Activated naive CD4-positive, alpha-beta T cell treated with anti-CD3 and anti-CD28 coated beads, Interleukin-2, amount 50 U/mL, for 72 hours (primary cell): ENCODE measurements at regions not wholly inside any gene's neighbourhood (a gene's known extent, or its start where the extent isn't known, plus 50 kb on each side); places are given as distances from the start of the nearest gene placed in this dataset.
"Not testable (repeated sequence)": the region's sequence is repeated elsewhere in the genome, so short reads cannot be mapped to it uniquely, and the experiment has no call there.

Experiments used
- ATAC-seq, 2 donors: fragments of 150-1000 bp; cut with Tn5 transposase; 2 replicates each; pipeline ENCODE4 v1.10.0; 2021; ENCODE audit warnings: mild to moderate bottlenecking in 2 of 2, moderate library complexity in 2 of 2
- DNase-seq, 2 donors: peaks; one replicate each; pipeline ENCODE4 v3.0.0; 2021 to 2022; ENCODE audit warnings: low spot score in 2 of 2
- H3K27ac Mint-ChIP-seq, 2 donors: one replicate each; pipeline ENCODE4 v1.8.0; 2022; ENCODE audit warnings: mild to moderate bottlenecking in 2 of 2, mixed read lengths in 2 of 2
- H3K36me3 Mint-ChIP-seq, 2 donors: one replicate each; pipeline ENCODE4 v1.8.0; 2022; ENCODE audit warnings: mixed read lengths in 2 of 2
- H3K9me3 Mint-ChIP-seq, 2 donors: one replicate each; pipeline ENCODE4 v1.8.0; 2022; ENCODE audit warnings: mixed read lengths in 2 of 2

GRCh38 chr5:121462441-121462840 lies 389.2 kb upstream of the FTMT start:
- H3K27ac Mint-ChIP-seq, result no peak overlapping the region
- no peak for ATAC-seq
- H3K9me3 Mint-ChIP-seq, result peaks cover 4 to 7% of the 10 kb centered on the region in 2 donors
- DNase-seq, result no peak
- no peaks in the 10 kb centered on the region for H3K36me3 Mint-ChIP-seq

DNA sequence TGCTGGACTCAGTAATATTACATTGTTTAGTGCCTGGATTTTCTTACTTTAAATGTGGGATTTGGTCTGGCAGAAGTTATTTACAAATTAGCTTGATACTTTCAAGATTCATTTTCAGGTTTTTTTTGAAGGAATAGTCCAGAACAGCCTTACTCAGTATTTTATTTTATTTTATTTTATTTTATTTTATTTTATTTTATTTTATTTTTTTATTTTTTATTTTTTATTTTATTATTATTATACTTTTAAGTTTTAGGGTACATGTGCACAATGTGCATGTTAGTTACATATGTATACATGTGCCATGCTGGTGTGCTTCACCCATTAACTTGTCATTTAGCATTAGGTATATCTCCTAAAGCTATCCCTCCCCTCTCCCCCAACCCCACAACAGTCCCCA lies 380.5 kb upstream of the FTMT start:
- H3K27ac Mint-ChIP-seq, ATAC-seq, H3K9me3 Mint-ChIP-seq, DNase-seq, H3K36me3 Mint-ChIP-seq: not testable (repeated sequence)

DNA sequence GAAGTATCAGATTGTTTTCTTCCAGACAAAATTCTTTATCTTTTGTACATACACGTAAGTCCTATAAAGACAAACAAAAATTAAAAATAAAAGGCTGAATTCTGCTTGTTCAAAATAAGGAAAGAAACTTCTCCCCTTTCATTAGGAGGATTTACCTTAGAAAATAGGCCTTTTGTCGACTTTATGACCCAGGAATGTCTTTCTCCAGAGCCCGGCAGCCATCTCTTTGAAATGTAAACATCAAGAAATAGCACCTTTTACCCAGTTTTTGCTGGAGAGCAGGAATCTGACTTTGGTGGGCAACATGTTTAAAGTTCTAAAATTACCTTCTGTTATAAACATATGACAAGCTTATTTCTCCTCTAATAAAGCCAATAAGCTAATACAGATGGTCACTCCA lies 373.0 kb upstream of the FTMT start:
- Mint-ChIP-seq H3K9me3 (peaks cover 0 to 4% of the 10 kb centered on the region in 2 donors), H3K27ac (no peak overlapping the region), H3K36me3 (no peaks in the 10 kb centered on the region)
- DNase-seq (no peak), ATAC-seq (no peak)

DNA sequence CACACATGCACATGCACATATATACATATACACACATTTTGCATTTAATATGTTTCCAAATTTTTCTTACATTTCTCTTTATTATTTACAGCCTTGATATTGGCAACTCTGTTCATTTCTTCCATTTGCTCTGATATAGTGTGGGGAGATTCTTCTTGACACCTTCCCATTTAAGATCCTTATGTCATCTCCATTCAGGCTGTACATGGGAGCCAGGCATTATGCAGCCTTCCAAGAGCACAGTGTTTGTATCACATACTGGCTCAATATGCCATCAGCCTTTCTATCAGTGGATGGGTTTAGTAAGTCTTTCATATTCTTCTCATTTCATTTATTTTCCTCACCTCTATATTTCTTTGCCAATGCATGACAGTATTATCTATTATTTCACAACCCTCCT lies 372.3 kb upstream of the FTMT start:
- DNase-seq, result no peak
- Mint-ChIP-seq H3K36me3 (no peaks in the 10 kb centered on the region), H3K27ac (no peak overlapping the region), H3K9me3 (peaks cover 0 to 4% of the 10 kb centered on the region in 2 donors)
- ATAC-seq, result no peak

DNA sequence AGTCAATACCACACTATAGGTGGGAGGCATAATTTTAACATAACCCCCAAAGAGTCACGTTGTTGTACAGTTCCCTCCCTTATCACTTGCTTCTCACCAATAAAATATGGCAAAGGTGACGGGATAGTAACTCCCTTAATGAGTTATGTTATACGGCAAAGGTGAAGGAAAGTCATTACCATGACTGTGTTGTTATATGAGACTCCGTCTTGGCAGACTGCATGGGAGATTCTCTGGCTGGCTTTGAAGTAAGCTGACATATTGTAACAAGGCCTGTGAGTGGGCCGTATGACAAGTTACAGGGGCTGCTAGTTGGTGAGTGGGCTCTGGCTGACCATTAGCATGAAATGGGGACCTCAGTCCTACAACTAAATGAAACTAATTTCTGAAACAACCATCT lies 366.4 kb upstream of the FTMT start:
- no peaks in the 10 kb centered on the region for H3K36me3 Mint-ChIP-seq

DNA sequence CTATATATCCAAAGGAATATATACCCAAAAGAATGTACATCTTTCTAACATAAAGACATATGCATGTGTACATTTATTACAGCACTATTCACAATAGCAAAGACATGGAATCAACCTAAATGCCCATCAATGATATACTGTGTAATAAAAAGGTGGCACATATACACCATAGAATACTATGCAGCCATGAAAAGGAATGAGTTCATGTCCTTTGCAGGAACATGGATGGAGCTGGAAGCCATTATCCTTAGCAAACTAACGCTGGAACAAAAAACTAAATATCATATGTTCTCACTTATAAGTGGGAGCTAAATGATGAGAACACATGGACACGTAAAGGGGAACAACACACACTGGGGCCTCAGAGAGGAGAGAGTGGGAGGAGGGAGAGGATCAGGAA lies 365.7 kb upstream of the FTMT start:
- H3K27ac Mint-ChIP-seq, DNase-seq, H3K9me3 Mint-ChIP-seq, H3K36me3 Mint-ChIP-seq, ATAC-seq: not testable (repeated sequence)

More for the DNA sequence above, 366.4 kb upstream of the FTMT start:
- DNase-seq (no peak), ATAC-seq (no peak)
- Mint-ChIP-seq H3K27ac (no peak overlapping the region), H3K9me3 (no peaks in the 10 kb centered on the region)

DNA sequence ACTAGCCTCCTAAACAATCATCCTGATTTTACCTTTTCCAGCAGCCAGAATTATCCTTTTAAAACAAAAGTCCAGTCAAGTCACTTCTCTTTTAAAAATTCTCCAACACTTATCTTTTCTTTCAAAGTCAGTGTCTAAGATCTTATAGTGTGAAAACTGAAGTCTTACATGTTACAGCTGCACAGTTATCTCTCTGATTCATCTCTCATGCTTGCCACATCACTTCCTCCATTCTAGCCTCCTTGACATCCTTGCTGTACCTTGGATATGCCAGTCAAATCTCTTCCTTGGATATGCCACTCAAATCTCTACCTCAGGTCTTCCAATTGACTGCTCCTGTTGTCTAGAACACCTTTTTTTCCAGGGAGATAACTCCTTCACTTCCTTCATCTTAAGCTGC lies 361.7 kb upstream of the FTMT start:
- no peak for ATAC-seq
- DNase-seq, result no peak
- no peaks in the 10 kb centered on the region for H3K36me3 Mint-ChIP-seq
- H3K27ac Mint-ChIP-seq, result no peak overlapping the region
- no peaks in the 10 kb centered on the region for H3K9me3 Mint-ChIP-seq

DNA sequence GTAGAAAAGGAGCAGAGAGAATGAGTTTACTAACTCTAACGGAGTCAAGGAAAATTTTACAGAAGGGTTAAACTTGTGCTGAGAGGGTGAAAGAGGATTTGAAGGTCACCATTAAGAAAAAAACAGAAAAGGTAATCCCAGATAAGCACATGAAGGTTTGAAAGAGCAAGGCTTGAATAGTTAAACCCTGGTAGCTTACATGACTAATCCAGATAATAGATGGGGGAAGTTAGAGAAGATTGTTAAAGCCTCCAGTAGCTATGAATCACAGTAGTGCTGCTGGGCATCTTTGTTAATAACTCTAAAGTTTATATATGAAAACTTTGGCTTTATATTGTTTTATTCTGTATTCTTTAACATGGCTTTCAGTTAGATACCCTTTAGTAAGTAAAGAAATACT lies 354.5 kb upstream of the FTMT start:
- no peak for ATAC-seq
- Mint-ChIP-seq H3K9me3 (no peaks in the 10 kb centered on the region), H3K36me3 (no peaks in the 10 kb centered on the region), H3K27ac (no peak overlapping the region)
- no peak for DNase-seq

DNA sequence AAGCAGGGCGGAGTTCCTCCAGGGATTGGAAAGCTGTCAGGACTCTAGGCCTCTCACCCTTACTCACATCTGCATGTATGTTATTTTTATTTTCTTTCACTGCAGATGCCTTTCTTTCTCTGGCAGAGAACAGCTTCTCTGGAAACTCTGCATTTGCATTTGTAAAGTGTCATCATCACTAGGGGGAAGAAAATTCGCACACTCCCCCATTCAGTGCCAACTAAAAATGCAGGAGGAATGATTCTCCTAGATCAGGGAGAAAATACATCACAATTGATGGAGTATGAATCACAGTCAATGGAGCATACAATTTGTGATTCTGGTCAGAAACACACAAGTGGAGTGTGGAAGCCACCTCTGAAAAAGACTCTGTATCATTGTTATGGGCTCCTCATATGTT lies 351.4 kb upstream of the FTMT start:
- Mint-ChIP-seq H3K36me3 (no peaks in the 10 kb centered on the region), H3K9me3 (no peaks in the 10 kb centered on the region), H3K27ac (no peak overlapping the region)
- DNase-seq (no peak), ATAC-seq (no peak)

GRCh38 chr5:121503111-121503840 lies 348.4 kb upstream of the FTMT start:
- H3K27ac Mint-ChIP-seq, result no peak overlapping the region
- ATAC-seq (no peak), DNase-seq (no peak)
- no peaks in the 10 kb centered on the region for H3K36me3 Mint-ChIP-seq
- no peaks in the 10 kb centered on the region for H3K9me3 Mint-ChIP-seq

- H3K36me3 Mint-ChIP-seq, result no peaks in the 10 kb centered on the region
Observed at GRCh38 chr5:121516997-121517396, 334.7 kb upstream of the FTMT start.

GRCh38 chr5:121525706-121526105 lies 326.0 kb upstream of the FTMT start:
- no peaks in the 10 kb centered on the region for H3K36me3 Mint-ChIP-seq
- peaks cover 6 to 18% of the 10 kb centered on the region in 2 donors for H3K9me3 Mint-ChIP-seq
- ATAC-seq (no peak), DNase-seq (no peak)
- no peak overlapping the region for H3K27ac Mint-ChIP-seq

More at GRCh38 chr5:121516997-121517396, 334.7 kb upstream of the FTMT start:
- DNase-seq (no peak), ATAC-seq (no peak)
- Mint-ChIP-seq H3K27ac (no peak overlapping the region), H3K9me3 (peaks cover 5 to 13% of the 10 kb centered on the region in 2 donors)

DNA sequence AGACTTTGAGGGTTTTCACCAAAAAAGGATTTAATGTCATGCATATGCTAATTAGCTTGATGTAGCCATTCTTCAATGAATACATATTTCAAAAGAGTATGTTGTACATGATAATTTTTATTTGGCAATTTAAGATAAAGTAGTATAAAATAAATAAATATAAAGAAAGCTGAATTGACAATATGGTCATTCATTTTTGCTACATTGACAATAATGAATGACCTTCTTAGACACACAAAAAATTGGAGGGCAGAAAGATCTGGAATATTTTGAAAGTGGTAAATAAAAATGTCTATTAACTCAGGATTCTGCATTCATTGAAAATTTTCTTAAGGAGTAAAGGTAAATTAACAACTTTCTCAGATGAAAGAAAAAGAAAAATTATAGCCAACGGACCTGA lies 324.8 kb upstream of the FTMT start:
- H3K9me3 Mint-ChIP-seq, result peaks cover 6 to 14% of the 10 kb centered on the region in 2 donors
- no peak overlapping the region for H3K27ac Mint-ChIP-seq
- H3K36me3 Mint-ChIP-seq, result no peaks in the 10 kb centered on the region
- no peak for ATAC-seq
- no peak for DNase-seq

DNA sequence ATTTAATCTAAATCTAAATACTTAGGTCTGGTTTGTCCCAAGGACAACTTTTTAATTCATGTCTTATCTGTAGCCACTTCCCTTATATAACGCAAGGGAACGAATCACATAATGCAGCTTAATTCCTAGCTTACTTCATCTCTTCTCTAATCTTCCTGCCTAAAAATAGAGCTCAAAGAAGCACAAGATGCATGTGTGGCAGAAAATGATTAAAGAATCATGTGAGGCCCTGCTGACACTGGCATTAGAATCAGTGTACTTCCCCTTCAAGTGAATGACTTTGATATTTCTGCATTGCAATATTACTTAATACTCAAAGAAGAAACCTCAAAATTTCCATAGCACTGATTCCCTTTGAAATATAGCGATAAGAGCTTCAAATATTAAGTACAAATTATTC lies 317.9 kb upstream of the FTMT start:
- DNase-seq (no peak), ATAC-seq (no peak)

GRCh38 chr5:121550989-121551388 lies 300.7 kb upstream of the FTMT start:
- ATAC-seq (no peak), DNase-seq (no peak)
- peaks cover 5 to 6% of the 10 kb centered on the region in 2 donors for H3K9me3 Mint-ChIP-seq
- no peak overlapping the region for H3K27ac Mint-ChIP-seq
- no peaks in the 10 kb centered on the region for H3K36me3 Mint-ChIP-seq

More for the DNA sequence above, 317.9 kb upstream of the FTMT start:
- Mint-ChIP-seq H3K27ac (no peak overlapping the region), H3K9me3 (peaks cover 16 to 29% of the 10 kb centered on the region in 2 donors), H3K36me3 (no peaks in the 10 kb centered on the region)

DNA sequence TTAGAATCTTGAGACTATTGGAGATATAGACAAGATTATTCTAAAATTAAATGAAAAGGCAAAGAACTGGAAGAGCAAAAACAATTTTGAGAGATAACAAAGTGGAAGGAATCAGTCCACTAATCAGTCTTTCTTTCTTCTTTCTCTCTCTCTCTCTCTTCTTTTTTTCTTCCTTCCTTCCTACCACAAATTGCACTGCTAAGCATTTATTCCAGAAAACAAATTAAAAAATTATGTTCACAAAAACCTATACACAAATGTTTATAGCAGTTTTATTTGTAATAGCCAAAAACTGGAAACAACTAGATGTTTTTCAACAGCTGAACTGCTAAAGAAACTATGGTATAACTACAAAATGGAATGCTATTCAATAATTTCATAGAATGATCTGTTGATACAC lies 291.9 kb upstream of the FTMT start:
- Mint-ChIP-seq H3K9me3 (peaks cover 0 to 6% of the 10 kb centered on the region in 2 donors), H3K36me3 (no peaks in the 10 kb centered on the region), H3K27ac (no peak overlapping the region)
- DNase-seq, result no peak
- no peak for ATAC-seq

GRCh38 chr5:121572061-121572460 lies 279.6 kb upstream of the FTMT start:
- H3K36me3 Mint-ChIP-seq, result no peaks in the 10 kb centered on the region
- DNase-seq (no peak), ATAC-seq (no peak)
- peaks cover 8 to 9% of the 10 kb centered on the region in 2 donors for H3K9me3 Mint-ChIP-seq
- H3K27ac Mint-ChIP-seq, result no peak overlapping the region

DNA sequence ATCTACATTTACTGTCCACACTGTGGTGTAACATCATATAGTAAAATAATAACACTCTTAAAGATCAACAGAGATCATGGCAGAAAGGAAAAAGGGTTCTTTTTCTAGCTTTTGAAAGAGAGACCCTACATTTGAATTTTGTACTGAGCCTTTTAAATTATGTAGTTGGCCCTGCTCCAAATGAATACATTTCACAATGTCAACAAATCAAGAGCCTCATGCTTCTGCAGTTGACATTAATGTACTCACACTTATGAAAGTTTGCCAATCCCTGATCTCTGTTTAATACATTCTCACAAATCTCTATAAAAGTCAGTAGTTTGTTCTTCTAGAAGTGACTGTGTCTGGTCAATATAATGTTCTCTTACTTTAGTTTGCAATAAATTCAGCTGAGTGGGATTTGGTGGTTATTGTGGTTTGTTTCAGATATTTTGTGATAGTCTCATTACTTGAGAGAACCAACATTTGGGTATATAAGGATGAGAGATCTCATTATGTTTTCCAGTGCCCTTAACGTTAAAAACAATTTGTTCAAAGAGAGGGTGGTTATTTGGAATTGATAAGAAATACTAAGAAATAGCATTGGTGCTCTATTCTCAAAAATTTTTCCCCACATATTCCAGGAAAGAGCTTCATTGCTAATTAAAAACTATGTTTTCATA lies 277.8 kb upstream of the FTMT start:
- no peak for ATAC-seq
- Mint-ChIP-seq H3K27ac (no peak overlapping the region), H3K9me3 (peaks cover 8 to 9% of the 10 kb centered on the region in 2 donors), H3K36me3 (no peaks in the 10 kb centered on the region)
- DNase-seq, result no peak
